Uterus (tissue), 3 donors: ENCODE measurements at regions not wholly inside any gene's neighbourhood (a gene's known extent, or its start where the extent isn't known, plus 50 kb on each side); places are given as distances from the start of the nearest gene placed in this dataset.
"Not testable (repeated sequence)": the region's sequence is repeated elsewhere in the genome, so short reads cannot be mapped to it uniquely, and the experiment has no call there.

Experiments used
- DNase-seq, 2 donors: peaks; one replicate each; pipeline ENCODE4 v3.0.0-alpha.2; 2019 to 2020
- H3K27ac ChIP-seq, 2 donors: fragments of 200-600 bp; sonication (generic); 1 replicate in 1 of 2; 2 replicates in 1 of 2; pipeline ENCODE4 v1.5.1; 2016 to 2018
- H3K27me3 ChIP-seq, 2 donors: fragments of 200-600 bp; sonication (generic); one replicate each; pipeline ENCODE4 v1.5.1; 2018 to 2019; ENCODE audit warnings: control low read depth in 1 of 2
- H3K36me3 ChIP-seq, 2 donors: fragments of 200-600 bp; sonication (generic); one replicate each; pipeline ENCODE4 v1.5.1; 2019; ENCODE audit warnings: control low read depth in 1 of 2
- H3K4me1 ChIP-seq, 2 donors: fragments of 200-600 bp; sonication (generic); one replicate each; pipeline ENCODE4 v1.5.1; 2018 to 2019; ENCODE audit warnings: control low read depth in 1 of 2
- H3K4me3 ChIP-seq, 2 donors: fragments of 200-600 bp; sonication (generic); 1 replicate in 1 of 2; 2 replicates in 1 of 2; pipeline ENCODE4 v1.5.1; 2018 to 2019; ENCODE audit warnings: mild to moderate bottlenecking in 1 of 2
- H3K9me3 ChIP-seq, 2 donors: fragments of 200-600 bp; sonication (generic); one replicate each; pipeline ENCODE4 v1.5.1; 2019; ENCODE audit warnings: control low read depth in 1 of 2
- CTCF ChIP-seq, 4 experiments: fragments of 200-600 bp in 2 of 4; fragments of 450-650 bp in 2 of 4; sonication (generic) in 2 of 4; IDR thresholded peaks; one replicate each; pipeline ENCODE4 v1.5.1; 2016 to 2019; ENCODE audit warnings: antibody characterized with exemption in 4 of 4, mild to moderate bottlenecking in 2 of 4, moderate library complexity in 1 of 4
- POLR2A ChIP-seq, 2 donors: fragments of 450-650 bp; IDR thresholded peaks; one replicate each; pipeline ENCODE4 v1.6.1; 2016; ENCODE audit warnings: antibody characterized with exemption in 2 of 2, mild to moderate bottlenecking in 1 of 2, moderate library complexity in 1 of 2
- intact Hi-C: fragments of 100-400 bp; cut with DNase I; formaldehyde crosslinking; loops from one replicate; pipeline ENCODE4 v1.15.1; 2023; ENCODE audit warnings: low total_unique reads
- donor health status: DM: yes; HTN: yes; CAD: no.

DNA sequence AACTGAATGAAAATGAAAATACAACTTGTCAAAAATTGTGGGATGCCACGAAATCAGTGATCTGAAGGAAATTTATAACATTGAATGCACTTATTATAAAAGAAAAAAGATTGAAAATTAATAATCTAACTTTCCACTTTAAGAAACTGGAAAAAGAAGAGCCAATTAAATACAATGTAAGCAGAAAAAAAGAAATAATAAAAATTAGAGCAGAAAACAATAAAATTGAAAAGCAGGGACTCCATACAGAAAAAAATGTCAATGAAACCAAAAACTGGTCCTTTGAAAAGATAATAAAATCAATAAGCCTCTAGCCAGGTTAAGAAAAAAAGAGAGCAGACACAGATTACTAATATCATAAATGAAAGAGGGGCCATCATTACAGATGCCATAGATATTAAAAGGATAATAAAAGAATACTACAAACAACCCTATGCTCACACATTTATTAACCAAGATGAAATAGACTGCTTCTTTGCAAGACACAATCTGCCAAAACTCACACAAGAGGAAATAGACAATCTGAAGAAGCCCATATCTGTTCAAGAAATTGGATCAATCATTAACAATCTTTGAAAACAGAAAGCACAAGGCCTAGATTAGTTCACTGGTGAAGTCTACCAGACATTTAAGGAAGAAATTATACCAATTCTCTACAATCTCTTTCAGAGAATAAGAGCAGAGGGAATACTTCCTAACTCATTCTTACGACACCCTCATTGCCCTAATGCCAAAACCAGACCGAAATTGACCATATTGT, 233.8 kb upstream of the NEBL start:
- Histone ChIP-seq H3K27me3 (no peaks in the 10 kb centered on the region), H3K36me3 (no peaks in the 10 kb centered on the region), H3K4me1 (no peaks in the 10 kb centered on the region), H3K27ac (no peak overlapping the region), H3K9me3 (no peaks in the 10 kb centered on the region), H3K4me3 (no peak overlapping the region)
- intact Hi-C loops, result no loop called here
- no peak for TF ChIP-seq CTCF (IDR thresholded peaks at IDR 0.05)
- TF ChIP-seq POLR2A (IDR thresholded peaks at IDR 0.05), result no peak
- no peak for DNase-seq

DNA sequence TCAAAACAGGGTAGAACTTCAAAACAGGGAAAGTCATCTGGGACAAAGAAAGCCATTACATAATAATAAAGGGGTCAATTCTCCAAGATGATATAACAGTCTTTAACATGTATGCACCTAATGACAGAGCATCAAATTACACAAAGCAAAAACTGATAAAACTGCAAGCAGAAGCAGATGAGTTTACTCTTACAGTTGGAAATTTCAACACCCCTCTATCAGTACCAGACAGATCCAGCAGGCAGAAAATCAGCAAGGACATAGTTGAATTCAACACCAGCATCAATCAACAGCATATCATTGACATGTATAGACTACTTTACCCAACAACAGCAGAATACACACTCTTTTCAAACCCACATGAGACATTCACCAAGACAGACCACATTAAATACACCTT, 233.0 kb upstream of the NEBL start:
- no peak for TF ChIP-seq POLR2A (IDR thresholded peaks at IDR 0.05)
- no peak for TF ChIP-seq CTCF (IDR thresholded peaks at IDR 0.05)

GRCh38 chr10:21125471-21126228, 228.5 kb upstream of the NEBL start:
- no peak overlapping the region for H3K4me3 ChIP-seq
- no peak for DNase-seq
- TF ChIP-seq CTCF (IDR thresholded peaks at IDR 0.05) (no peak), POLR2A (IDR thresholded peaks at IDR 0.05) (no peak)
- no peaks in the 10 kb centered on the region for H3K9me3 ChIP-seq
- no peak overlapping the region for H3K27ac ChIP-seq
- H3K4me1 ChIP-seq, result no peaks in the 10 kb centered on the region
- H3K27me3 ChIP-seq, result no peaks in the 10 kb centered on the region
- intact Hi-C loops, result no loop called here
- no peaks in the 10 kb centered on the region for H3K36me3 ChIP-seq

More for the DNA sequence above, 233.0 kb upstream of the NEBL start:
- H3K36me3 ChIP-seq, result no peaks in the 10 kb centered on the region
- intact Hi-C loops, result no loop called here
- H3K27ac ChIP-seq, result no peak overlapping the region
- no peak overlapping the region for H3K4me3 ChIP-seq
- H3K9me3 ChIP-seq, result no peaks in the 10 kb centered on the region
- no peaks in the 10 kb centered on the region for H3K4me1 ChIP-seq
- H3K27me3 ChIP-seq, result no peaks in the 10 kb centered on the region
- DNase-seq, result no peak

GRCh38 chr10:21122907-21123306, 225.8 kb upstream of the NEBL start:
- H3K4me3 ChIP-seq, result no peak overlapping the region
- no peak overlapping the region for H3K27ac ChIP-seq
- no peak for TF ChIP-seq CTCF (IDR thresholded peaks at IDR 0.05)
- no peak for TF ChIP-seq POLR2A (IDR thresholded peaks at IDR 0.05)
- no peaks in the 10 kb centered on the region for H3K27me3 ChIP-seq
- intact Hi-C loops, result no loop called here
- H3K9me3 ChIP-seq, result no peaks in the 10 kb centered on the region
- H3K4me1 ChIP-seq, result no peaks in the 10 kb centered on the region
- no peaks in the 10 kb centered on the region for H3K36me3 ChIP-seq
- DNase-seq, result no peak

GRCh38 chr10:21121822-21122221, 224.7 kb upstream of the NEBL start:
- intact Hi-C loops, H3K4me3 ChIP-seq, H3K36me3 ChIP-seq, H3K4me1 ChIP-seq, H3K27ac ChIP-seq, DNase-seq, H3K27me3 ChIP-seq, H3K9me3 ChIP-seq: not testable (repeated sequence)
